ENCODE measurements at regions not wholly inside any gene's neighbourhood (a gene's known extent, or its start where the extent isn't known, plus 50 kb on each side); places are given as distances from the start of the nearest gene placed in this dataset.

DNA sequence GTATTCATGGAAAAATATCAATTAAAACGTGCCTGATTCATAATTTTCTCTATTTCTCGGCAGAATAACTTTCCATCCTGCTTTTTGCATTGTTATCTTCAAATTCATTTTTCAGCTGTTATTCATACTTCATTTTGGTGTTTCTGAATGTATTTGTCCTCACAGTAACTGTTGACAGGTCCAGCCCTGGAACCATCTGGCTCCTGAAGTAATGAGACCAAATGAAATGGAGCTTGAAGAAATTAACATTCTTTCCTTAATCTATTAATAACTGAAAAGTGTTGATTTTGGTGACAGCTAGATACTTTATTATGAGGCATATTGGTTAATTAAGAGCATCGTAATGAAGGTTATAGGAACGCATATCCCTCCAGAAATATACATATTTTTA is 257.0 kb upstream of the MINDY3 start:
- Histone ChIP-seq H3K4me1 (ENCODE audit: control insufficient read depth, low read depth, low read length) (no peaks in the 10 kb centered on the region), H3K27ac (ENCODE audit: low read depth, low read length) (no peak overlapping the region), H4K5ac (ENCODE audit: low read length) (no peak overlapping the region), H4K8ac (ENCODE audit: low read depth, low read length) (no peak overlapping the region), H3K79me2 (ENCODE audit: control insufficient read depth, insufficient read depth, low read length) (no peaks in the 10 kb centered on the region), H2BK15ac (replicated peaks; ENCODE audit: low read depth) (no peak overlapping the region), H2AK5ac (ENCODE audit: low read length) (no peak overlapping the region), H3K9ac (ENCODE audit: low read length) (no peak overlapping the region), H3K56ac (ENCODE audit: low read length) (no peak overlapping the region), H2BK5ac (ENCODE audit: low read length) (no peak overlapping the region), H3K27me3 (ENCODE audit: insufficient read depth, low read length, poor library complexity) (no peaks in the 10 kb centered on the region), H3K4me2 (ENCODE audit: low read length) (no peak overlapping the region), H2BK120ac (ENCODE audit: low read depth, low read length) (no peak overlapping the region), H3K36me3 (ENCODE audit: control insufficient read depth, insufficient read depth, low read length) (no peaks in the 10 kb centered on the region), H3K23ac (ENCODE audit: low read length) (no peak overlapping the region), H3K18ac (ENCODE audit: low read length) (no peak overlapping the region), H3K4ac (ENCODE audit: low read depth, low read length) (no peak overlapping the region), H3K79me1 (ENCODE audit: low read length) (no peaks in the 10 kb centered on the region), H3K4me3 (ENCODE audit: low read length) (no peak overlapping the region)
- WGBS (ENCODE audit: extremely low coverage, insufficient coverage, low lambda C conversion rate) = no CpG with 5 or more reads among the region's 4 CpGs
- no peak for DNase-seq

DNA sequence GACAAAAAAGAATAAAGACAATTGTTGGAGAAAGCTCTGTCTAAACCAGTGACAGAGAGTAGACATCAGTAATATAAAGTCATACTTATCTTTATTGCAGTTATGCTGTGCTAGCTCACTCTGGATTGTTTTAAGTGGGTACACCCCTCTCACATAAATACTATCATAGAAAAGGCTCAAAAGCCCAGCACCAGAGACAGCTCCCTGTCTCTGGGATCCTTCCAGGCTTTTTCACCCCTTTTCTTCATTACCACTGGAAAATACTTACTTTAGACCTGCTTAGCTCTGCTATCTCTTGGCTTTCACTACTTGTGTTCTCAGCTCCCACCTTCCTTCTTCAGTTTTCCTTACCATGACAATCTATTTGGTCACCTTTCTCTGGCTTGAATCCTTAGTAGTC is 259.1 kb upstream of the MINDY3 start:
- no peak overlapping the region for H3K4ac ChIP-seq (ENCODE audit: low read depth, low read length)
- H3K4me2 ChIP-seq (ENCODE audit: low read length) = no peak overlapping the region
- no peak overlapping the region for H4K8ac ChIP-seq (ENCODE audit: low read depth, low read length)
- H3K79me2 ChIP-seq (ENCODE audit: control insufficient read depth, insufficient read depth, low read length) = no peaks in the 10 kb centered on the region
- H3K23ac ChIP-seq (ENCODE audit: low read length) = no peak overlapping the region
- DNase-seq = no peak
- H3K18ac ChIP-seq (ENCODE audit: low read length) = no peak overlapping the region
- H3K27me3 ChIP-seq (ENCODE audit: insufficient read depth, low read length, poor library complexity) = no peaks in the 10 kb centered on the region
- H3K4me3 ChIP-seq (ENCODE audit: low read length) = no peak overlapping the region
- H3K56ac ChIP-seq (ENCODE audit: low read length) = no peak overlapping the region
- no peak overlapping the region for H2BK120ac ChIP-seq (ENCODE audit: low read depth, low read length)
- no peak overlapping the region for H3K27ac ChIP-seq (ENCODE audit: low read depth, low read length)
- H3K36me3 ChIP-seq (ENCODE audit: control insufficient read depth, insufficient read depth, low read length) = no peaks in the 10 kb centered on the region
- no peaks in the 10 kb centered on the region for H3K4me1 ChIP-seq (ENCODE audit: control insufficient read depth, low read depth, low read length)
- H4K5ac ChIP-seq (ENCODE audit: low read length) = no peak overlapping the region
- no peaks in the 10 kb centered on the region for H3K79me1 ChIP-seq (ENCODE audit: low read length)
- H2BK5ac ChIP-seq (ENCODE audit: low read length) = no peak overlapping the region
- H2BK15ac ChIP-seq (replicated peaks; ENCODE audit: low read depth) = no peak overlapping the region
- no peak overlapping the region for H3K9ac ChIP-seq (ENCODE audit: low read length)
- no peak overlapping the region for H2AK5ac ChIP-seq (ENCODE audit: low read length)

DNA sequence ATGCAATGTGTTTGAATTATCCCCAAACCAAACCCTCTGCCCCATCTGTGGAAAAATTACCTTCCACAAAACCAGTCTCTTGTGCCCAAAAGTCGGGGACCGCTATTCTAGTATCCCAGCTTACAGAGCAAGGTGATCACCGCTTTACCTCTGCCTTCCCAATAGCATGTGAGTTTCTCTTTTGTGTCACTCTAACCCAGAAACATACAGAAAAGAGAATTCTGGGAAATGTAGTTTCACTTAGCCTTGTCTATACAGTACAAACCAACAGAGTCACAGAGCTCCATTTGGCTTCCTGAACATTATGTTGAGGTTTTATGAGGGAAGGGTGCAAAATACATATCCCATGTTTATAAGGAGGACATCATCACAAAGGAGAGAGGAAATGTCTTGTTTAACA is 260.3 kb upstream of the MINDY3 start:
- Histone ChIP-seq H3K79me2 (ENCODE audit: control insufficient read depth, insufficient read depth, low read length) (no peaks in the 10 kb centered on the region), H3K4me3 (ENCODE audit: low read length) (no peak overlapping the region), H3K27ac (ENCODE audit: low read depth, low read length) (no peak overlapping the region), H3K4me1 (ENCODE audit: control insufficient read depth, low read depth, low read length) (no peaks in the 10 kb centered on the region), H3K4ac (ENCODE audit: low read depth, low read length) (no peak overlapping the region), H3K18ac (ENCODE audit: low read length) (no peak overlapping the region), H4K8ac (ENCODE audit: low read depth, low read length) (no peak overlapping the region), H2BK15ac (replicated peaks; ENCODE audit: low read depth) (no peak overlapping the region), H3K56ac (ENCODE audit: low read length) (no peak overlapping the region), H3K9ac (ENCODE audit: low read length) (no peak overlapping the region), H3K79me1 (ENCODE audit: low read length) (no peaks in the 10 kb centered on the region), H2BK120ac (ENCODE audit: low read depth, low read length) (no peak overlapping the region), H3K27me3 (ENCODE audit: insufficient read depth, low read length, poor library complexity) (no peaks in the 10 kb centered on the region), H3K36me3 (ENCODE audit: control insufficient read depth, insufficient read depth, low read length) (no peaks in the 10 kb centered on the region), H4K5ac (ENCODE audit: low read length) (no peak overlapping the region), H2AK5ac (ENCODE audit: low read length) (no peak overlapping the region), H2BK5ac (ENCODE audit: low read length) (no peak overlapping the region), H3K23ac (ENCODE audit: low read length) (no peak overlapping the region), H3K4me2 (ENCODE audit: low read length) (no peak overlapping the region)
- no peak for DNase-seq
- no CpG with 5 or more reads among the region's 3 CpGs for WGBS (ENCODE audit: extremely low coverage, insufficient coverage, low lambda C conversion rate)

DNA sequence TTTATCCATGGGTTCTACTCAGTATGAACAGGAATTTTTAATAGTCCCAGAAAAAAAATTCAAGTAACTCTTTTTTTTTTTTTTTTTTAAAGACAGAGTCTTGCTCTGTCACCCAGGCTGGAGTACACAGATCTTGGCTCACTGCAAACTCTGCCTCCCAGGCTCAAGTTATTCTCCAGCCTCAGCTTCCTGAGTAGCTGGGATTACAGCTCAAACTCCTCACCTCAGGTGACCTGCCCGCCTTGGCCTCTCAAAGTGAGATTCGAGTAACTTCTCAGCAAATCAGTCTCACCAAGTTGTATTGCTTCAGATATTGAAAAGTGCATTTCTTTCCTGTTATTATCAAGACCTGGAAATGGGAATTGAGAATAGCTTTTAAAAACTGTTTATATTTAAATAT is 281.2 kb upstream of the MINDY3 start:
- Histone ChIP-seq H3K4me2 (ENCODE audit: low read length) (no peak overlapping the region), H3K4ac (ENCODE audit: low read depth, low read length) (no peak overlapping the region), H3K79me2 (ENCODE audit: control insufficient read depth, insufficient read depth, low read length) (no peaks in the 10 kb centered on the region), H3K79me1 (ENCODE audit: low read length) (no peaks in the 10 kb centered on the region), H2BK15ac (replicated peaks; ENCODE audit: low read depth) (no peak overlapping the region), H3K4me1 (ENCODE audit: control insufficient read depth, low read depth, low read length) (no peaks in the 10 kb centered on the region), H3K4me3 (ENCODE audit: low read length) (no peak overlapping the region), H2BK5ac (ENCODE audit: low read length) (no peak overlapping the region), H3K23ac (ENCODE audit: low read length) (no peak overlapping the region), H3K36me3 (ENCODE audit: control insufficient read depth, insufficient read depth, low read length) (no peaks in the 10 kb centered on the region), H2BK120ac (ENCODE audit: low read depth, low read length) (no peak overlapping the region), H3K9ac (ENCODE audit: low read length) (no peak overlapping the region), H3K18ac (ENCODE audit: low read length) (no peak overlapping the region), H3K27ac (ENCODE audit: low read depth, low read length) (no peak overlapping the region), H4K5ac (ENCODE audit: low read length) (no peak overlapping the region), H3K56ac (ENCODE audit: low read length) (no peak overlapping the region), H4K8ac (ENCODE audit: low read depth, low read length) (no peak overlapping the region), H3K27me3 (ENCODE audit: insufficient read depth, low read length, poor library complexity) (no peaks in the 10 kb centered on the region), H2AK5ac (ENCODE audit: low read length) (no peak overlapping the region)
- no peak for DNase-seq
- WGBS (ENCODE audit: extremely low coverage, insufficient coverage, low lambda C conversion rate) = no CpG with 5 or more reads among the region's 2 CpGs

DNA sequence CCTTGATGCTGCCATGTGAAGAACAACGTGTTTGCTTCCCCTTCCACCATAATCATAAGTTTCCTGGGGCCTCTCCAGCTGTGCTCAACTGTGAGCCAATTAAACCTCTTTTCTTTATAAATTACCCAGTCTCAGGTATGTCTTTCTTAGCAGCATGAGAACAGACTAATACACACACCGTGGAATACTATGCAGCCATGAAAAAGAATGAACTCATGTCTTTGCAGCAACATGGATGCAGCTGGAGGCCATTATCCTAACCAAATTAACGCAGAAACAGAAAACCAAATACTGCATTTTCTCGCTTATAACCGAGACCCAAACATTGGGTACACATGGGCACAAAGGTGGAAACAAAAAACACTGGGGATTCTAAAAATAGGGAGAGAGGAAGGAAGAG is 286.7 kb upstream of the MINDY3 start:
- H2BK15ac ChIP-seq (replicated peaks; ENCODE audit: low read depth) = no peak overlapping the region
- DNase-seq = no peak

DNA sequence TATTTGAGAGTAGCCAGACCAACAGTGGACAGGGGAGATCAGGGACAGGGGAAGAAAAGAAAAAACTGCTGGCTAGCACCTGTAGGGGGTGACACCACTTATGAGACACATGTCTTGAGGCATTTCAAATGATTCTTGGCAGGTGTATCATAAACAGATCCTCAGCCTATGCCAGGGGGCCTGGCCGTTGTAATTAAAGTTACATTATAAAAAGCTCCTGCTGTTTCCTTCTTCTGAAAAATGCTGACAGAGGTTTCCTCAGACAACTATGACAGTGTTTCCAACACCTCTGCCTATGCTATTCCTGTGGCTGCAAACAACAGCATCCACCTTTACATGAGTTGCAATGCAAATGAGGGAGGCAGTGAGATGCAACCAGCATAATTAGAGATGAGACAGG is 281.0 kb upstream of the PTER start:
- H3K4me1 ChIP-seq (ENCODE audit: control insufficient read depth, low read depth, low read length) = no peaks in the 10 kb centered on the region
- H4K8ac ChIP-seq (ENCODE audit: low read depth, low read length) = no peak overlapping the region
- no peak overlapping the region for H3K23ac ChIP-seq (ENCODE audit: low read length)
- H2BK120ac ChIP-seq (ENCODE audit: low read depth, low read length) = no peak overlapping the region
- H3K79me2 ChIP-seq (ENCODE audit: control insufficient read depth, insufficient read depth, low read length) = no peaks in the 10 kb centered on the region
- no peak overlapping the region for H3K9ac ChIP-seq (ENCODE audit: low read length)
- H2AK5ac ChIP-seq (ENCODE audit: low read length) = no peak overlapping the region
- H3K4ac ChIP-seq (ENCODE audit: low read depth, low read length) = no peak overlapping the region
- no peak overlapping the region for H2BK15ac ChIP-seq (replicated peaks; ENCODE audit: low read depth)
- DNase-seq = peak; percentile 23
- H3K56ac ChIP-seq (ENCODE audit: low read length) = no peak overlapping the region
- no peak overlapping the region for H3K27ac ChIP-seq (ENCODE audit: low read depth, low read length)
- no CpG with 5 or more reads among the region's 1 CpG for WGBS (ENCODE audit: extremely low coverage, insufficient coverage, low lambda C conversion rate)
- no peak overlapping the region for H2BK5ac ChIP-seq (ENCODE audit: low read length)
- no peak overlapping the region for H4K5ac ChIP-seq (ENCODE audit: low read length)
- no peaks in the 10 kb centered on the region for H3K27me3 ChIP-seq (ENCODE audit: insufficient read depth, low read length, poor library complexity)
- H3K4me3 ChIP-seq (ENCODE audit: low read length) = no peak overlapping the region
- H3K79me1 ChIP-seq (ENCODE audit: low read length) = no peaks in the 10 kb centered on the region
- H3K18ac ChIP-seq (ENCODE audit: low read length) = no peak overlapping the region
- H3K4me2 ChIP-seq (ENCODE audit: low read length) = no peak overlapping the region
- H3K36me3 ChIP-seq (ENCODE audit: control insufficient read depth, insufficient read depth, low read length) = no peaks in the 10 kb centered on the region

More for the DNA sequence above, 286.7 kb upstream of the MINDY3 start:
- no peak overlapping the region for H3K4me2 ChIP-seq (ENCODE audit: low read length)
- no peak overlapping the region for H4K5ac ChIP-seq (ENCODE audit: low read length)
- no CpG with 5 or more reads among the region's 5 CpGs for WGBS (ENCODE audit: extremely low coverage, insufficient coverage, low lambda C conversion rate)
- H2BK5ac ChIP-seq (ENCODE audit: low read length) = no peak overlapping the region
- H3K79me1 ChIP-seq (ENCODE audit: low read length) = no peaks in the 10 kb centered on the region
- H2AK5ac ChIP-seq (ENCODE audit: low read length) = no peak overlapping the region
- no peak overlapping the region for H2BK120ac ChIP-seq (ENCODE audit: low read depth, low read length)
- no peak overlapping the region for H4K8ac ChIP-seq (ENCODE audit: low read depth, low read length)
- no peak overlapping the region for H3K9ac ChIP-seq (ENCODE audit: low read length)
- H3K27me3 ChIP-seq (ENCODE audit: insufficient read depth, low read length, poor library complexity) = no peaks in the 10 kb centered on the region
- H3K27ac ChIP-seq (ENCODE audit: low read depth, low read length) = no peak overlapping the region
- H3K23ac ChIP-seq (ENCODE audit: low read length) = no peak overlapping the region
- no peaks in the 10 kb centered on the region for H3K36me3 ChIP-seq (ENCODE audit: control insufficient read depth, insufficient read depth, low read length)
- no peaks in the 10 kb centered on the region for H3K79me2 ChIP-seq (ENCODE audit: control insufficient read depth, insufficient read depth, low read length)
- H3K4me3 ChIP-seq (ENCODE audit: low read length) = no peak overlapping the region
- no peak overlapping the region for H3K56ac ChIP-seq (ENCODE audit: low read length)
- no peaks in the 10 kb centered on the region for H3K4me1 ChIP-seq (ENCODE audit: control insufficient read depth, low read depth, low read length)
- no peak overlapping the region for H3K18ac ChIP-seq (ENCODE audit: low read length)
- no peak overlapping the region for H3K4ac ChIP-seq (ENCODE audit: low read depth, low read length)

Measured in mesendoderm (in vitro differentiated cells).